ENCODE measurements at regions not wholly inside any gene's neighbourhood (a gene's known extent, or its start where the extent isn't known, plus 50 kb on each side); places are given as distances from the start of the nearest gene placed in this dataset.
A peak's percentile ranks its signal among the peaks of the same experiment; 100 is the strongest.

DNA sequence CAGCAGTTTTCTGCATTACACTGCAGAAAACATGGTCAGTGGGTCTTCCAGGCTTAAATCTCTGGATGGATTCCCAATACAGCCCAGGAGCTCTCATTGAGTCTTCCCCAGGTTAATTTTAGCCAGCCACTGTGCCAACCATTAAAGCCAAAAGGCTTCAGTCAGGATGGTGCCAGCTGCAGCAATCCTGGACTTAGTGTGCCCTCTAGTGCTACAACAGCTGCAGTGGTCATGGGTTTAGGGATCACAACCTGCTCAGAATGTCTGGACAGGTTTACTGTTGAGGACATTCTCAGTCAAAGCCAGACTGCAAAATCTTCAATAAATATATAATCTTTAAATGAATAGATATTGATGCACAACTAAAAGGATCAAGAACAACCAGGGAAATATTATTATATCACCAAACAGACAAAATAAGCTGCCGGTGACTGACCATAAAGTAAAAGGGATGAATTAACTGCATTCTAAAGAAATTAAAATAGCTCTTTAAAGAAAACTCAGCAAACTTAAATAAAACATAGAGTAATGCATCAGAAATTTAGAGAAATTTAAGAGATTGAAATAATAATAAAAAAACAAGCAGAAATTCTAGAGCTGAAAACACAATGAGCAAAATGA lies 639.9 kb downstream of the SPOCK3 start:
- H3K56ac ChIP-seq (ENCODE audit: extremely low read depth, insufficient read depth, low read length) = no peak overlapping the region
- H3K27me3 ChIP-seq (ENCODE audit: control insufficient read depth, insufficient read depth, low read length) = no peaks in the 10 kb centered on the region
- no peak overlapping the region for H3K27ac ChIP-seq (ENCODE audit: insufficient read depth, low read length)
- H4K5ac ChIP-seq (ENCODE audit: low read depth, low read length) = no peak overlapping the region
- H3K14ac ChIP-seq (replicated peaks; ENCODE audit: low read depth, low read length) = no peak overlapping the region
- H3K9ac ChIP-seq (ENCODE audit: low read depth, low read length) = no peak overlapping the region
- dilution Hi-C loops (cut with HindIII; ENCODE audit: low sequenced_read_pairs, unreplicated experiment) = no loop called here
- ATAC-seq (ENCODE audit: low read depth) (no peak), DNase-seq (no peak)
- intact Hi-C loops (cut with micrococcal nuclease) = no loop called here
- H3K23ac ChIP-seq (ENCODE audit: low read depth, low read length) = no peak overlapping the region
- H2AK9ac ChIP-seq (replicated peaks; ENCODE audit: low read depth, low read length, poor library complexity) = no peak overlapping the region
- no peaks in the 10 kb centered on the region for H3K79me1 ChIP-seq (ENCODE audit: low read depth in 1 of 2, low read length in 2 of 2)
- H2BK15ac ChIP-seq (ENCODE audit: low read depth, low read length) = no peak overlapping the region
- CTCF ChIA-PET = interaction anchor here (0.7 kb wide), 1 partner anchor 27 kb away, joined by 4 read pairs; no protein-coding TSS in a partner anchor
- no peaks in the 10 kb centered on the region for H3K36me3 ChIP-seq (ENCODE audit: control insufficient read depth, insufficient read depth, low read length)
- H3K9me1 ChIP-seq (ENCODE audit: insufficient read depth, low read length) = no peaks in the 10 kb centered on the region
- no peaks in the 10 kb centered on the region for H3K4me1 ChIP-seq (ENCODE audit: control insufficient read depth, insufficient read depth, low read length)
- H3K18ac ChIP-seq (ENCODE audit: low read depth, low read length) = no peak overlapping the region
- no peak overlapping the region for H2BK20ac ChIP-seq (ENCODE audit: low read depth, low read length)
- no peak overlapping the region for H3K4ac ChIP-seq (ENCODE audit: low read depth, low read length)
- no peak overlapping the region for H2AK5ac ChIP-seq (ENCODE audit: low read depth, low read length)
- H3K4me3 ChIP-seq (ENCODE audit: insufficient read depth, low read depth, low read length) = no peak overlapping the region
- H3K9me3 ChIP-seq (ENCODE audit: control insufficient read depth, insufficient read depth, low read length) = peaks cover 9% of the 10 kb centered on the region; the same call in 1 of the 2 replicates
- no CpG with 5 or more reads among the region's 1 CpG for WGBS, 2 experiments (ENCODE audit: extremely low coverage in 2 of 2, insufficient read length in 1 of 2)
- no peak overlapping the region for H2BK5ac ChIP-seq (ENCODE audit: low read depth, low read length, poor library complexity, severe bottlenecking)
- H4K8ac ChIP-seq (ENCODE audit: low read depth in 2 of 2, low read length in 2 of 2) = no peak overlapping the region
- in situ Hi-C loops (cut with MboI; ENCODE audit: low sequenced_read_pairs) = no loop called here
- BruUV-seq (replicated peaks) = no TSS peak
- POLR2A ChIA-PET (ENCODE audit: unreplicated experiment) = no interaction called here
- H3K4me2 ChIP-seq (ENCODE audit: low read depth, low read length) = no peak overlapping the region
- no peak overlapping the region for H2BK120ac ChIP-seq (ENCODE audit: low read depth, low read length)
- peak; percentile 15; the same call in 1 of the 2 replicates for TF ChIP-seq SMC3 (IDR thresholded peaks at IDR 0.05; ENCODE audit: low read depth, low read length)
- peak; percentile 44 for TF ChIP-seq RAD21 (IDR thresholded peaks at IDR 0.05; ENCODE audit: low read length)
- TF ChIP-seq, protein P1, sequence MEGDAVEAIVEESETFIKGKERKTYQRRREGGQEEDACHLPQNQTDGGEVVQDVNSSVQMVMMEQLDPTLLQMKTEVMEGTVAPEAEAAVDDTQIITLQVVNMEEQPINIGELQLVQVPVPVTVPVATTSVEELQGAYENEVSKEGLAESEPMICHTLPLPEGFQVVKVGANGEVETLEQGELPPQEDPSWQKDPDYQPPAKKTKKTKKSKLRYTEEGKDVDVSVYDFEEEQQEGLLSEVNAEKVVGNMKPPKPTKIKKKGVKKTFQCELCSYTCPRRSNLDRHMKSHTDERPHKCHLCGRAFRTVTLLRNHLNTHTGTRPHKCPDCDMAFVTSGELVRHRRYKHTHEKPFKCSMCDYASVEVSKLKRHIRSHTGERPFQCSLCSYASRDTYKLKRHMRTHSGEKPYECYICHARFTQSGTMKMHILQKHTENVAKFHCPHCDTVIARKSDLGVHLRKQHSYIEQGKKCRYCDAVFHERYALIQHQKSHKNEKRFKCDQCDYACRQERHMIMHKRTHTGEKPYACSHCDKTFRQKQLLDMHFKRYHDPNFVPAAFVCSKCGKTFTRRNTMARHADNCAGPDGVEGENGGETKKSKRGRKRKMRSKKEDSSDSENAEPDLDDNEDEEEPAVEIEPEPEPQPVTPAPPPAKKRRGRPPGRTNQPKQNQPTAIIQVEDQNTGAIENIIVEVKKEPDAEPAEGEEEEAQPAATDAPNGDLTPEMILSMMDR (conservative IDR thresholded peaks at IDR 0.05; ENCODE audit: low read depth, low read length) = peak; percentile 23; the same call in 1 of the 2 replicates
- TF ChIP-seq, protein P2, sequence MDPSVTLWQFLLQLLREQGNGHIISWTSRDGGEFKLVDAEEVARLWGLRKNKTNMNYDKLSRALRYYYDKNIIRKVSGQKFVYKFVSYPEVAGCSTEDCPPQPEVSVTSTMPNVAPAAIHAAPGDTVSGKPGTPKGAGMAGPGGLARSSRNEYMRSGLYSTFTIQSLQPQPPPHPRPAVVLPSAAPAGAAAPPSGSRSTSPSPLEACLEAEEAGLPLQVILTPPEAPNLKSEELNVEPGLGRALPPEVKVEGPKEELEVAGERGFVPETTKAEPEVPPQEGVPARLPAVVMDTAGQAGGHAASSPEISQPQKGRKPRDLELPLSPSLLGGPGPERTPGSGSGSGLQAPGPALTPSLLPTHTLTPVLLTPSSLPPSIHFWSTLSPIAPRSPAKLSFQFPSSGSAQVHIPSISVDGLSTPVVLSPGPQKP (IDR thresholded peaks at IDR 0.05; ENCODE audit: borderline replicate concordance, low read depth, low read length) = no peak
- H4K91ac ChIP-seq (ENCODE audit: insufficient read depth, low read depth, low read length) = no peak overlapping the region
- no peaks in the 10 kb centered on the region for H4K20me1 ChIP-seq (ENCODE audit: insufficient read depth, low read length)
- H2AFZ ChIP-seq (replicated peaks; ENCODE audit: low read length, poor library complexity) = no peak overlapping the region

Data from IMR-90 (cell line).